Stimulated activated CD4-positive, alpha-beta T cell treated with anti-CD3 and anti-CD28 coated beads, Interleukin-4, amount 100 ng/mL, for 1 hour (primary cell): ENCODE measurements at regions not wholly inside any gene's neighbourhood (a gene's known extent, or its start where the extent isn't known, plus 50 kb on each side); places are given as distances from the start of the nearest gene placed in this dataset.
"Not testable (repeated sequence)": the region's sequence is repeated elsewhere in the genome, so short reads cannot be mapped to it uniquely, and the experiment has no call there.

Experiments used
- DNase-seq: peaks from one replicate; pipeline ENCODE4 v3.0.0-alpha.2; 2020

- DNase-seq, result no peak
These were observed 1086.4 kb downstream of the CDH8 start for GRCh38 chr16:60949800-60950199.

DNA sequence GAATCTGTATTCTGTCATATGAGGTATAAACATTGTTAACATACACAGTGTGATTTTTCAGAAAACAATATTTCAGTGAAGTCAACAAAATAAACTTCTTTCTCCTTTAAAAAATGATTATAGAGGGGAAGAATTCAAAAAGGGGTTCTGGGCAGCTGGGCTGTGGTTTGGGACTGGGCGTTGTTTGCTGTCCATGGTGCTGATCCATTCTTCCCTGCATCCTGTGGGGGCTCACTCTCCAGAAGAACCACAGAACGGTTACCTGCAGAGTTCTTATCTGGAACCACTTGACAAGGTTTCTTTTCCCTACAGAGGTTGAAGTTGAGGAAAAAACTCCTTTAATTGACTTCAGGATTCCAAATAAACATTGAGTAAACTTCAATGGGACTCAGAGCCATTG is 1091.0 kb downstream of the CDH8 start:
- no peak for DNase-seq

DNA sequence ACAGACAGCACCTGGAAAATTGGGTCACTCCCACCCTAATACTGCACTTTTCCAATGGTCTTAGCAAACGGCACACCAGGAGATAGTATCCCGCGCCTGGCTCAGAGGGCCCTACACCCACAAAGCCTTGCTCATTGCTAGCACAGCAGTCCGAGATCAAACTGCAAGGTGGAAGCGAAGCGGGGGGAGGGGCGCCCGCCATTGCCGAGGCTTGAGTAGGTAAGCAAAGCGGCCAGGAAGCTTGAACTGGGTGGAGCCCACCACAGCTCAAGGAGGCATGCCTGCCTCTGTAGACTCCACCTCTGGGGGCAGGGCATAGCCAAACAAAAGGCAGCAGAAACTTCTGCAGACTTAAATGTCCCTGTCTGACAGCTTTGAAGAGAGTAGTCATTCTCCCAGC is 1100.0 kb downstream of the CDH8 start:
- DNase-seq, result not testable (repeated sequence)

DNA sequence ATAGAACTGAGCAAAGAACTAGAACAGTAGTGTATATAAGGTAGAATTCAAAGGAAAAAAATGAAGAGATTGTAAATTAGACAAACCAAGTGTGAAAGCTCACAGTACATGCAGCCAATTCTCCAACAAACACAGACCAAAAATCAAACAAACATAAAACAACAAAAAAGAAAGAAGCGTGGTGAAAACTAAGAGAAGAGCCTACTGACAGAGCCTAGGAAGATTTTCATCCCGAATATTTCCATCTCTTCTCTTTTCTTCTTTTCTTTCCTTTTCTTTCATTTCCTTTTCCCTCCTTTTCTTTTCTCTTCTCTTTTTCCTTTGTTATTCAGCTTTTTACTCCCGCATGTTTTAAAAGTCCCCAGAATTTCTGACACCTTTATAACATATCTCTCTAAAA is 1103.6 kb downstream of the CDH8 start:
- DNase-seq, result no peak

GRCh38 chr16:60930291-60930690 is 1105.9 kb downstream of the CDH8 start:
- DNase-seq, result no peak

- no peak for DNase-seq
These were observed 1113.3 kb downstream of the CDH8 start for GRCh38 chr16:60922920-60923319.

DNA sequence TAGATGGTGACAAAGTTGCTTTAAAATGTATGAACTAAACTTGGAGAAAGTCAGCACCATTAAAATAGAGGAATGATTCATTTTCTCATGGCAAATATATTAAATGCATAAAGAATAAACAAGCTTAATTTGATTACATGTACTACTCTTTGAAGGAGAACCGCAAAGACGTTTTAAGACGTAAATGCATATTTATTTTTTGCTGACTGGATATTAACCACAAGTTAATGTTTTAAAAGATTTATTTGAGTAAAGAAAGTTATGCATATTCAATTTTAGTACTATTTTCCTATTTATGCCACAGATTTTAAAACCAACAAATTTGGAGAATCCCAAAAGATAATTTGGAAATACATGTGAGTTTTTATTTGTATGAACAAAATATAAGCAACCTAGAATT is 1121.9 kb downstream of the CDH8 start:
- DNase-seq, result no peak

DNA sequence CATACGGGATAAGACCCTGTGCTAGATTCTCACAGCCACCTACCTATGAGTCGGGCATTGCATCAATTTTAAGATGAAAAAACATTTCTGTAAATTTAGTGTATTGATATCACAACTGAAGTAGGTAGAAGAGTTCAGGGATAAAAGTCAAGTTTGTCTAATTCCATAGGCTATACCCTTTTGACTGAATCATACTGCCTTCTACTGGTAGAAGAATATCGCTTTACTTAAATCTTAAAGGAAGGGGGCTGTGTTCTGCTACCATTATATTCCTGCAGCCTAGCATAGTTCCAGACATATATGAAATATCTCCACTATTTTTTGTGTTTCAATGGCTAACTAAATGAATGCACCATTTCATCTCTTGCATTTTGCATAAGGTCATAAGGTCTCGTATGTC is 1128.6 kb downstream of the CDH8 start:
- no peak for DNase-seq

- DNase-seq, result no peak
These were observed 1130.4 kb downstream of the CDH8 start for GRCh38 chr16:60905811-60906210.

DNA sequence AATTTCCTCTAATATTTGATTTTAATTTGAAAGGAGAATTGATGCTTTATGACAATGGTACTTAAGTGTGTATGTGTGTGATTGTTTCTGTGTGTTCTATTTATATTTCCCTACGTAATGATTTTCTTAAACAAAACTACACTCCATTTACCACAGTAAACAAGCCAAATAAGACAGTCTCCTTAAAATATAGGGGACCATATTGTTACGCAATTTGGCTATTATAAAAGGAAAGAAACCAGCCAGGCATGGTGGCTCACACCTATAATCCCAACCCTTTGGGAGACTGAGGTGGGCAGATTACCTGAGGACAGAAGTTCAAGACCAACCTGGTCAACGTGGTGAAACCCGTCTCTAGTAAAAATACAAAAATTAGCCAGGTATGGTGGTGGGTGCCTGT is 1134.1 kb downstream of the CDH8 start:
- no peak for DNase-seq

- DNase-seq, result no peak
These were observed 1153.4 kb downstream of the CDH8 start for GRCh38 chr16:60882816-60883215.

GRCh38 chr16:60852635-60853034 is 1183.6 kb downstream of the CDH8 start:
- no peak for DNase-seq

DNA sequence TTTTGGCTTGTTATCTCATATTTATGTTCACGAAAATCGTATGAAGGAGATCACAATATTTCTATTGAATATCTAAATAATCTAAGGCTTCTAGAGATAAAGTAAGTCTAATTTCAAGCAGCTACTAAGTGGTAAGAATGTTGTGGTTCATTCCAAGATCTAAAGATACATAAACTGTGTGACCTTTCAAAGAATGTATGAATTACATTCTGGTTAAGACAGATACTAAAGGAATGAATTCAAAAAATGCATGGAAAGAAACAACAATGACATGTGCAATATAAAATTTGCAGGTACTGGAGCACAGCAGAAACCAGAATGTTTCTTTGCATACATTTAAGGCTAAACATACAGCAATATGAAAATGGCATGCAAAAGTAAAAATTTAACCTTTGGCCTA is 1214.6 kb downstream of the CDH8 start:
- no peak for DNase-seq

DNA sequence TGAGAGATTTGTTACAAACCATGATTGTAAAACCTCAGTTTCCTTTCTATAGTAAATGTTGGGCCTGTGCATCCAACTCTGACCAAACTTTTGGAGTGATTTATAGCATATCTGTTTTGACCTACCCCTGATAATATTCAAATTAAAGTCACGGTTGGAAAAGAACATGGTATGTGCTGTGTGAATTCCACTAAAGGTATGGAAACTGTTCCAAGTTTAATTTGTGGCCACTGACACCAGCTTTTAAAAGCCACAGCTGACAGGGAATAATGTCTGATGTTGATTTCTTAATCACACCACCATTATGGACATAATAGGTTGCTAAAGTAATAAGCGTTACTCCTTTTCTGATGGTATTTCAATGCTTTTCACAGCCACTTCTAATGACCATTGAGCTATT is 1215.9 kb downstream of the CDH8 start:
- DNase-seq, result no peak

GRCh38 chr16:60818465-60818864 is 1217.8 kb downstream of the CDH8 start:
- no peak for DNase-seq

- no peak for DNase-seq
These were observed 1219.8 kb downstream of the CDH8 start for GRCh38 chr16:60816461-60816860.

DNA sequence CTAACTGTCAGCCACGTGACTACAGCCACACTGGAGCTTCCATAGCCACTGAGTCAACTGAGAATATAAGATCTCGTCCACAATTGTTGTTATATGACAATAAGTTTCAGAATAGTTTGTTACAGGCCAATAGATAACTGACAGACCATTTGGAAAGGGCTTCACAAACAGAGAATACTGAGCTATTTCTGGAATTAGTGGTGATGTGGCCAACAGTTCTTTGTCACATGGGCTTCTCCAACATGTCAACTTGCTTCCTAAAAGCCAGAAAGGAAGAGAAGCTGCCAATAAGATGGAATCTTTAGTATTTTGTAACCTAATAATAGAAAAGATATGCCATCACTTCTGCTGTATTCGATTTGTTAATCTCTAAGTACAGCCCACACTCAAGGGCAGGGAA is 1220.4 kb downstream of the CDH8 start:
- no peak for DNase-seq

DNA sequence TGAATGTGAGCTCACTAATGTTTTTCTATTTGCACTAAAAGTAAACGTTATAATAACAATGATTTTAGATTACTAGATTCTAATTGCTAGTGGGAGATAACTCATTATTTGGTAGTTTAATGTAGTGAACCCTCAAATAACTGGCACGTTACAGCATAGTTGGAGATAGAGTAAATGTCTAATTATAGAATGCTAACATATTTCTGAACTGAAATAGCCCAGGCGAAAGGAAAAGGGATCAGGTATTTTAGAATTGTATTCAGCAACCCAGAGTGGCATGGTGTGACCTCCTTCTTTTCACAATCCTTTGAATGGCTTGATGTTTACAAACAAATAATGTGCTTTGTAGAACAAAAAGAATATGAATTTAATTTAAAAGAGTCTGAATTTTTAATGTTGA is 1221.2 kb downstream of the CDH8 start:
- DNase-seq, result no peak

DNA sequence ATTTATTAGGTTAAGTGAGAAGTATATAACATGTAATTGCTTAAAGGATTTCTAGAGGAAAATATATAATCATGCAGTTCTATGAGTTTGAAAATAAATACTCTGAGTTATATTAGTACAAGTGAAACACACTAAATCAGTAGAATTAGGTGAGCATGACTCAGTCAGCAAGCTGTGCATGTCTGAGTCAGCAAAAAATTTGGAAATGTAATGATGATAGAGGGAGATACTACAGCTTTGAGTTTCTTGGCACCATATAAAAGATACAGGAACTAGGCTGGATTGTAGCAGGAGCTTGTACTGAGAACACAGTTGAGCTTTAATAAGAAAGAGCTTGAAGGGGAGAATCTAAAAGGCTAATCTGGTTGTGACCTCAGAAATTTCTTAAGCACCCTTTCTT is 1224.6 kb downstream of the CDH8 start:
- DNase-seq, result no peak

DNA sequence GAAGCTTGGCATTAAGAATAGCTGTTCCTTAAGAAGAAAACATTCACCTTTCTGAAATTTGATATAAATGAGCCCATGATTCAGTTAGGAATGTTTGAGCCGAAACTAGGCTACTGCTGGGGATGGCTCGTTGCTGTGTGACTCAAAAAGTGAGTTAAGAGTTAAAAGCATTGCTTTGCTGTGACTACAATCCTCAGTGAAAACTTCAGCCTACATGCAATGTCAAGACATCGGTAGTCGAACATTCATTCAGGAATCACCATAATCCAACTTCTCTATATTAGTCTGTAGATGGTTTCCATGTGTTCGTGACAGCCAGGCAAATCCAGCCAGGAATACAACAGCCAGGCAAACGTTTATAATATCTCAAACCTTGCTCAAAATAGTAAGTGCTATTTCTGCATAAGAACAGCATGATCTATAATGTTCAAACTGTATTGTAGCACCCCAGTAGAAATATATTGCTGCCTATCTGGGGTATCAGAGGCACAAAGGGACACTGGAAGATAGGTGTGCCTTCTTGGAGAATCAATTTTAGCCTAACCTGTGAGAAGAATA is 1225.1 kb downstream of the CDH8 start:
- no peak for DNase-seq

- DNase-seq, result no peak
These were observed 1226.0 kb downstream of the CDH8 start for GRCh38 chr16:60810250-60810649.

DNA sequence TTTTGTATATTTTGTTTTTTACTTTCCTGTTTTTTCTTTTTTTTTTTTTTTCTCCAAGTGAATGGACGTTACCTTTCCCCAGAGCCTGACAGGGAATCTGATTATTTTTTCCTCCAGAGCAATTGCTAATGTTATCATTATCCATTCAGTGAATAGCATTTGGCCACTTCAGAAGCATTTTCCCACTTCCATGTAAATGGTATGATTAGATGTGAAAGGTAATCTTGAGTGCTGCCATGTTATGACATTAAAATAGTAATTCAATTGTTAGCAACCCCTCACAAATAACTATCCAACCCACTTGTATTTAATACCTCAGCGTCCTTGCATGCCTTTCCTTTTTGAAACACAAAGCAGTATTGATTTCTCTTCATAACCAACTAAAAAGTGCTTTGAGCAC is 1243.8 kb downstream of the CDH8 start:
- no peak for DNase-seq

DNA sequence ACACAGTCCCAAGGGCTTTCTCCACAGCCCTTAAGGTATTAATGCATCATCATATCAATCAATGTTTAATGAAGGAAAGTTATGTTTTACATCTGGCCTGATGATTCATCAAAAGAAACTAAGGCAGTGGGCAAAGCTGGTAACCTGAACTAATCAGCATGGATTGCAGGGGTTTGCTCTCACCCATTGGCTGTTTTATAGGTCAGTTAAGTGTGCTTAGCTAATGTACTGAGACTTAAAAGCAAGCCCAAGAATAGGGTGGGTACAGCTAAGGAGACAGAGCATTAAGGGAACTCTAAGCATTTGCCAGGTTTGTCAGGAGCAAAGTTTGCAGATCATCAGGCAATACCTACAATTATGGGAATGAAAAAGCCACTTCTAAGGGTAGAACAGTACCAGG is 1247.6 kb downstream of the CDH8 start:
- DNase-seq, result no peak

DNA sequence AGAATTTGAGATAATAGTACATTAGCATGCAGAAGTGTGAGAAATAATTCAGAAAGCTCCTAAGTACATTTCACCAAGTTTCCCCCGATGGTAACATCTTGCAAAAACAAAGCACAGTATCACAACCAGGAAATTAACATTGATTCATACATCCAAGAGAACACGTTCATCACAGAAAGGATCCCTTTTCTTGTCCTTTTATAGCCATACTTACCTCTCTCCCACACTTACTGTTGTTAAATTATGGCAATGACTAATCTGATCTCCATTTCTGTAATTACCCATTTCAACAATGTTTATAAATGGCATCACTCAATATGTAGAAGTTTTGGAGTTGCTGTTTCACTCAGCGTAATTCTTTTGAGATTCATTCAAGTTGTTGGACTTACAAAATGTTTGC is 1260.0 kb downstream of the CDH8 start:
- DNase-seq, result no peak

DNA sequence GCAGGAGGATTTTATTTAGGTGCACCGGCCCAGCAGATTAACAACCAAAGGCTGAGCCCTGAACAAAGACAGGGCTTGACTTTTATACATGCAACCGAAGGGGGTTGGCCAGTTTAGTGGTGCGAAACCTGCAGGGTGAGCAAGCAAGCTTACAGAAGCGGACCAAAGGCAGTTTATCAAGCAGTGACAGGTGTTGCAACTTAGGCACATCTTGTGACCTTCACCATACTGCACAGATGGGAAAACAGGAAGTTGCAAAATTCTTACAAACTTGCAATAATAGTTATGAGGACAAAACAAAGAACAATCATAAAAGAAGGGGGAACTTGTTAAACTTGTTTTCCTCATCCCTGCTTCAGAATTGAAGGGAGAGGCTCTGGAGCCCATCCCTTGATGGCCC is 1265.1 kb downstream of the CDH8 start:
- no peak for DNase-seq

GRCh38 chr16:60770384-60770783 is 1265.9 kb downstream of the CDH8 start:
- not testable (repeated sequence) for DNase-seq
